ENCODE measurements at regions not wholly inside any gene's neighbourhood (a gene's known extent, or its start where the extent isn't known, plus 50 kb on each side); places are given as distances from the start of the nearest gene placed in this dataset.

- DNase-seq (ENCODE audit: low read depth, low spot score): no peak
These were observed 71.3 kb downstream of the CPN2 start for GRCh38 chr3:194279701-194280360.

- DNase-seq (ENCODE audit: low read depth, low spot score): no peak
These were observed 70.4 kb downstream of the CPN2 start for GRCh38 chr3:194280777-194281176.

- DNase-seq (ENCODE audit: low read depth, low spot score): no peak
These were observed 69.8 kb downstream of the CPN2 start for GRCh38 chr3:194281306-194281705.

- DNase-seq (ENCODE audit: low read depth, low spot score): no peak
These were observed 69.4 kb downstream of the CPN2 start for GRCh38 chr3:194281766-194282165.

- DNase-seq (ENCODE audit: low read depth, low spot score): no peak
These were observed 68.5 kb downstream of the CPN2 start for GRCh38 chr3:194282436-194283122.

- no peak for DNase-seq (ENCODE audit: low read depth, low spot score)
These were observed 67.7 kb downstream of the CPN2 start for GRCh38 chr3:194283221-194284006.

GRCh38 chr3:194284351-194284750 lies 66.8 kb downstream of the CPN2 start:
- no peak for DNase-seq (ENCODE audit: low read depth, low spot score)

- no peak for DNase-seq (ENCODE audit: low read depth, low spot score)
These were observed 65.9 kb downstream of the CPN2 start for GRCh38 chr3:194285024-194285849.

GRCh38 chr3:194285850-194286197 lies 65.3 kb downstream of the CPN2 start:
- DNase-seq (ENCODE audit: low read depth, low spot score): no peak

- DNase-seq (ENCODE audit: low read depth, low spot score): no peak
These were observed 64.6 kb downstream of the CPN2 start for GRCh38 chr3:194286375-194287146.

GRCh38 chr3:194287374-194287773 lies 63.8 kb downstream of the CPN2 start:
- no peak for DNase-seq (ENCODE audit: low read depth, low spot score)

- DNase-seq (ENCODE audit: low read depth, low spot score): no peak
These were observed 63.0 kb downstream of the CPN2 start for GRCh38 chr3:194287977-194288706.

Measured in activated CD4-positive, CD25-positive, alpha-beta regulatory T cell treated with anti-CD3 and anti-CD28 coated beads, Interleukin-2, amount 50 U/mL, for 16 hours (primary cell).